ENCODE measurements at regions not wholly inside any gene's neighbourhood (a gene's known extent, or its start where the extent isn't known, plus 50 kb on each side); places are given as distances from the start of the nearest gene placed in this dataset.
"Not testable (repeated sequence)": the region's sequence is repeated elsewhere in the genome, so short reads cannot be mapped to it uniquely, and the experiment has no call there.

DNA sequence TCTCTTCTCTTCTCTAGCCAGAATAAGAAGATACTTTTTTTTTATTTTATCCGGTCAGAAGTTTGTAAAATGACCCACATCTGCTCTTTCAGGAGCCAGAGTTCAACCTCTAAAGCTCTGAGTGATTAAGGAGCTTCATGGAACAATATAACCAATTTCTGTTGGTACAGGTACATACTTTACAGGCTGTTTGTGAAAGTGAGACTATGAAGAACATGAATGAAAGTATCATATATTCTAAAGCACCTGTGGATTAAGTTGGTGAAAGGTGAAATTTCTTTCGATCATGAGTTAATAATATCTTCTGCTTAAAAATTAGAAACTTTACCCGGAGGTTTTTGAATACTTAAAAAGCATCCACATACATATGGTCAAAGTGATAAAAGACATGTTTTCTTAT lies 65.2 kb downstream of the DMRT2 start:
- DNase-seq, result no peak

- DNase-seq, result no peak
Measured at GRCh38 chr9:1117439-1117838, 67.3 kb downstream of the DMRT2 start.

- no peak for DNase-seq
Measured at GRCh38 chr9:1120500-1121165, 70.5 kb downstream of the DMRT2 start.

- DNase-seq, result no peak
Measured at GRCh38 chr9:1125741-1126140, 75.6 kb downstream of the DMRT2 start.

DNA sequence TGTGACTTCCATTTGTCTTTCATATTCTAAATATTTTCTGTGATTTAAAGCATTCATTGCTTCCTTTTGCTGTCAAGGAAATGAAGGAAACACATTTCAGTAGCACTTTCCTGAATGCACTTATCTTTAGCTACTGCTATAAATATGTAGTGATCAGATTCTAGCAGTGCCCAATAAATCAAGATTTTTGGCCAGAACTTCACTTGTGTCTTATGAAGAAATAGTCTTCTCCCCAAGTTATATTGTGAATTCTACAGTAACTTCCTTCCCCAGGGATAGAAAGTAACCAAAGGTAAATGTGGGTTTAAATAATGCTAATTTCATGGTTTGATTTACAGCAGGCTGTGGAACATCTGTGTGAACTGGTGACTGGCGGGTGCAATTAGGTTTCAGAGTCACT lies 77.9 kb downstream of the DMRT2 start:
- DNase-seq, result no peak

GRCh38 chr9:1129382-1129781 lies 79.2 kb downstream of the DMRT2 start:
- no peak for DNase-seq

DNA sequence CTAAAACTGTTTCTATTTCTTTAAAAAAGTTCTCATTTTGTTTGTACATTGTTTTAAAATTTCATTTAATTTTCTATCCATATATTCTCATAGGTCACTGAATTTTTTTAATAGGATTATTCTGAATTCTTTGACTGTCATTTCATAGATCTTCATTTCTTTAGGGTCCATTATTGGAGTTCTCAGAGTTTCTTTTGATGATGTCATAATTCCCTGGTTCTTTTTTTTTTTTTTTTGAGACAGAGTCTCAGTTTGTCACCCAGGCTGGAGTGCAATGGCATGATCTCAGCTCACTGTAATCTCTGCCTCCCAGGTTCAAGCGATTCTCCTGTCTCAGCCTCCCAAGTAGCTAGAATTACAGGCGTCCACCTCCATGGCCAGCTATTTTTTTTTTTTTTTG lies 89.9 kb downstream of the DMRT2 start:
- DNase-seq, result no peak

GRCh38 chr9:1151691-1152090 lies 101.5 kb downstream of the DMRT2 start:
- no peak for DNase-seq

- DNase-seq, result no peak
Measured at GRCh38 chr9:1152171-1152570, 102.0 kb downstream of the DMRT2 start.

- DNase-seq, result no peak
Measured at GRCh38 chr9:1154739-1155138, 104.6 kb downstream of the DMRT2 start.

- DNase-seq, result no peak
Measured at GRCh38 chr9:1155602-1156001, 105.4 kb downstream of the DMRT2 start.

DNA sequence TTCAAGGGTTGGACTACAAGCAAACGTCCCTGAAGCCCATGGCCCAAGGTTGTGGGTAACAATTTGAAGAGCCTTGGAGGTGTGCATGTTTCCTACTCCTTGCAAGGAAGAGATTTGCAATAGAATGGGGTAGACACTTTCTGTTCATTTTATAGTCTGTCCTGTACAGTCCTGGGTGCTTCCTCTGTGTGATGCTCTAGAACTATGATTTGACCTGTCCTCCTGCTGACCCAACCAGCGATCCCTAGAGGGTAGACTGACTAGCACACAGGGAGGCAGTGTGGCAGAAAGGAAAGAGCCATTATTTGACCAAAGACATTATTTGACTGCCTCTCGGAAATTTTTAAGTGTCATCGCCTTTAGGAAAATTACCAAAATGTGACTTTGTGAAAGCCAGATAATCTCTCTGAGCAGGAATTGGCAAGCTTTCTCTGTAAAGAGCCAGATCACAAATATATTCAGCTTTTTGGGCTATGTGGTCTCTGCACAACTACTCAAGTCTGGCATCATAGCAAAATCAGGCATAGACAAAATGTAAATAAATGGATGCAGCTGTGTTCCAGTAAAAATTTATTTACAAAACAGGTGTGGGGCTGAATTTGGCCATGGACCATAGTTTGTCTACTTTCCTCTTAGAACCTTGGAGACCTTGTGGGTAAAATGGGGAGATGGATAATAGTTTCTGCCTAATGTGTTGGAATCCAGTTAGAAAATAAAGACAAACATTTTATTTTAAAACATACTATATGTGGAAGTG lies 106.8 kb downstream of the DMRT2 start:
- no peak for DNase-seq

DNA sequence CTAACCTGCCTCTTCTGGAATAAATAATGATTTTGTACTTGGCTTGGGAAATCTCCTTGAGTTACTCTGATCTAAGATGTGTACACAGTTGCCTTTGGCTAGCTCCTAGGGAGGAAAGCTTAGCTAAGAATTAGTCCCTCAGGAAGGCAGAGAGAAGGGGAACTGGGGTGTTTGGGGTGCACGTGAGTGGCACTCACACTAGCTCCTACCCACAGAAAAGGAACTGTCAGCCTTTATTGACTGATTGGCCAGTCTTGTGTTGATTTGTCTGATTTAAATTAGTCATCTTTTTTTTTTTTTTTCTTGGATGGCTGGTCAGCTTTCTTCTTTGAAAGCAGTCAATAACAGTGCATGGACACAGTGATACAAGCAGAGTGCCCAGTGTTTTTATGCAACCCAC lies 107.7 kb downstream of the DMRT2 start:
- no peak for DNase-seq

DNA sequence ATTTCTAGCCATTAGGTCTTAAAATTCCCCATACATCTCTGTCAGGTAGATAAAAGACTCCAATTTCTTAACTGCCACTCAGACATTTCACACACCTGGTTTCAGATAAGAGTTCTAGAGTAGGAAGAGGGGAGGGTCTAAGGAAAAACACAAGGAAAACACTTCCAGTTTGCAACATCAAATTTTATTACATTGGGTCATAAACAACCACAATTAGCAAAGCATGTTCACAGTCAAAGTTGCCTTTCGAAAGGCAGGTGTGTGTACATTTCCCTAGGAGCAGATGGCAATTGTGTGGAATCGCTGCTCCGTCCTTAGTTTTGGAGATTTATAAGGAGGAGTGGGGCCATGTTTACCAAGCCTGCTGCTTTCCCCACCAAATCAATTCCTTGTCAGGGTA lies 120.8 kb downstream of the DMRT2 start:
- no peak for DNase-seq

- DNase-seq, result no peak
Measured at GRCh38 chr9:1171546-1171945, 121.4 kb downstream of the DMRT2 start.

DNA sequence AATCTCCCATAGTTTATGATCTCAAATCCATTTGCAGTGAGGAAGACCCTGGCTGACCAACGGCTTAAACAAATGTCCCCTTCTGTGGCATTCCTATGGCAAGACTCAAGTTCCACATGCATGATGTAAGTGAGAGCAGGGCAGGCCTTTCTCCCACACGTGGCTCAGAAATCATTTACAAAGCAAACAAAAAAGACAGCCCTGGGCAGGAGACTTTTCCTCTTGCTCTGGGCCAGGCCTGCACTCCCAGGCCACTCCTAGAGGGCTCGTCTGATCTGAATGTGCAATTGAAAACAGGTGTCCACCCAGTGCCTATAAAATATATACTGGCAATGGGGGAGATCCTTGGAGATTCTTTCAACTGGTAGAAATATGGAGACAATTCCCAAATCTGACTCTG lies 123.1 kb downstream of the DMRT2 start:
- no peak for DNase-seq

- DNase-seq, result no peak
Measured at GRCh38 chr9:1173993-1174392, 123.8 kb downstream of the DMRT2 start.

GRCh38 chr9:1179366-1179765 lies 129.2 kb downstream of the DMRT2 start:
- DNase-seq, result no peak

- no peak for DNase-seq
Measured at GRCh38 chr9:1184146-1184545, 134.0 kb downstream of the DMRT2 start.

DNA sequence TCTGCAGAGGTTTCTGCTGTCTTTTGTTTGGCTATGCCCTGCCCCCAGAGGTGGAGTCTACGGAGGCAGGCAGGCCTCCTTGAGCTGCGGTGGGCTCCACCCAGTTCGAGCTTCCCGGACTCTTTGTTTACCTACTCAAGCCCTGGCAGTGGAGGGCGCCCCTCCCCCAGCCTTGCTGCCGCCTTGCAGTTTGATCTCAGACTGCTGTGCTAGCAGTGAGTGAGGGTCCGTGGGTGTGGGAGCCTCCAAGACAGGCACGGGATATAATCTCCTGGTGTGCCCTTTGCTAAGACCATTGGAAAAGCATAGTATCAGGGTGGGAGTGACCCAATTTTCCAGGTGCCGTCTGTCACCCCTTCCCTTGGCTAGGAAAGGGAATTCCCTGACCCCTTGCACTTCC lies 137.0 kb downstream of the DMRT2 start:
- DNase-seq, result not testable (repeated sequence)

GRCh38 chr9:1195636-1196035 lies 145.5 kb downstream of the DMRT2 start:
- not testable (repeated sequence) for DNase-seq

GRCh38 chr9:1198085-1198484 lies 147.9 kb downstream of the DMRT2 start:
- DNase-seq, result no peak

DNA sequence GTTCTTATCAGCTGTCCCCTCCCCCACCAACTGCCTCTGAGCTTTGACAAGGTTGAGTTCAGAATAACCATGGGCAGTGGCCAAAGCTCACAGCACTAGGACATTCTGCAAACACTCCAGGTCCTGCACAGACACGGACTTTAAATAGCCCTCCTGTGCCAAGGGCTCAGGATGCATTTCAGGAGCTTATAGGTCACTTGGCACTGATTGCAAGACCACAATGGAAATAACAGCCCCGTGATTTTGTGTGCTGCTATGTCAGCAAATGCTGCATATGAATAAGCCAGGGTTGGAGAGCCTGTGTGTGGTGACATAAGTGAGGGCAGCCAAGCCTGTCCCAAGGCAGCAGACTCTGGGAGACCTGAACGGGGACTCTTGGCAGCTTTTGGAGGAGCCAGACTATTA lies 150.7 kb downstream of the DMRT2 start:
- DNase-seq, result no peak

- DNase-seq, result no peak
Measured at GRCh38 chr9:1201262-1201661, 151.1 kb downstream of the DMRT2 start.

- DNase-seq, result no peak
Measured at GRCh38 chr9:1201901-1202300, 151.7 kb downstream of the DMRT2 start.
